SK-N-MC (cell line): ENCODE measurements at regions not wholly inside any gene's neighbourhood (a gene's known extent, or its start where the extent isn't known, plus 50 kb on each side); places are given as distances from the start of the nearest gene placed in this dataset.

Experiments used
- EZH2 ChIP-seq: fragments of 200-600 bp; sonication (generic); IDR thresholded peaks from one replicate; pipeline ENCODE4 v1.6.1; 2017; ENCODE audit warnings: antibody characterized with exemption
- POLR2AphosphoS5 ChIP-seq: IDR thresholded peaks from 2 replicates; pipeline ENCODE4 v1.6.1; 2012; ENCODE audit warnings: mild to moderate bottlenecking, low read depth, low read length, borderline replicate concordance

DNA sequence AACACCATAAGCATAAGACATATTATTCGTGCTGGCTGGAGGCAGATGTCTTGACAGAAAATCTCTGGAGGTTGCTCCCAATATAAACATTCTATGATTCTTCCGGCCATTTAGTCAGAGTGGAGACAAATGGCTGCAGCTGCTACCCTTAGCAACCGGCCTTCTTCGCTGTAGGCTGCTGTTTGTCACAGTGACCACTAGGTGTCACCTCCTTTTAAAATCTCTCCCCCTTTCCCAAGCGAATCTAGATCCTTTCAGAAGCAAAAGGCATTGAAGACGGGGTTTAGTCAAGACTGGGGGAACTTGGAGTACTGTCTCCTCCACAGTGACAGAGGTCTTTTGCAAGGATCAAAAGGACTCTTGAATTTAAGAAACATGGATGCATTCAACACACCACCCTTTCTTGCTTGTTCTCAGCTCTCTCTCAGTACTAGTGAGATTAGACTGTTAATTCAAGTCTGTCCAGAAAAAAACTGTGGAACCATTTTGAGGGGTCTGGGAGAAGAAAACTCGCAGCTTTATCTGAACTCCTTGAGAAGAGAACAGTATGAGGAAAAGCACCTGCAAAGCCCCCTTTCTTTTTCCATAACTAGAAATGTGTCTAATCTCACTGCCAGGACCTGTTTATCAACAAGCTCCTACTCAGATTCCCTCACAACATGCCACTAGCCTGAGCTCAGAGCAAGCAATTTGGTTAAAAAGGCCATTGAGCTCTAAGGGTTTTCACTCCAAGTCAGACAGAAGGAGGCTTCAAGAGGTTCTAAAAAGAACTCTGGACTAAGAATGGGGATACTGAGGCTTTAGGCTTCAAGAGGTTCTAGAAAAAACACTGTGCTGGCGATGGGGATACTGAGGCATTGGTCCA lies 408.3 kb upstream of the PLXNA2 start:
- no peak for TF ChIP-seq EZH2
- no peak for TF ChIP-seq POLR2AphosphoS5
